Lower lobe of right lung (tissue), 2 donors: ENCODE measurements at regions not wholly inside any gene's neighbourhood (a gene's known extent, or its start where the extent isn't known, plus 50 kb on each side); places are given as distances from the start of the nearest gene placed in this dataset.
A peak's percentile ranks its signal among the peaks of the same experiment; 100 is the strongest.

Experiments used
- ATAC-seq, 2 donors: fragments of 200-7000 bp; cut with Tn5 transposase; one replicate each; pipeline ENCODE4 v1.9.1; 2020 to 2022; ENCODE audit warnings: mild to moderate bottlenecking in 2 of 2, moderate library complexity in 2 of 2
- DNase-seq: peaks from one replicate; pipeline ENCODE4 v3.0.0-alpha.2; 2020
- H3K27ac ChIP-seq: fragments of 200-600 bp; one replicate; pipeline ENCODE4 v1.8.0; 2022
- H3K27me3 ChIP-seq: fragments of 200-600 bp; one replicate; pipeline ENCODE4 v1.8.0; 2022; ENCODE audit warnings: low read depth
- H3K36me3 ChIP-seq: fragments of 200-600 bp; one replicate; pipeline ENCODE4 v1.8.0; 2022; ENCODE audit warnings: mild to moderate bottlenecking
- H3K4me1 ChIP-seq: fragments of 200-600 bp; one replicate; pipeline ENCODE4 v1.8.0; 2022
- H3K4me3 ChIP-seq: fragments of 200-600 bp; one replicate; pipeline ENCODE4 v1.8.0; 2022; ENCODE audit warnings: mild to moderate bottlenecking
- H3K9me3 ChIP-seq: fragments of 200-600 bp; one replicate; pipeline ENCODE4 v1.8.0; 2022
- intact Hi-C: fragments of 100-400 bp; cut with DNase I; formaldehyde crosslinking; loops from one replicate; pipeline ENCODE4 v1.11.0; 2022
- TF ChIP-seq, protein P1 (sequence below): fragments of 200-600 bp; IDR thresholded peaks from one replicate; pipeline ENCODE4 v1.8.0; 2022; ENCODE audit warnings: antibody characterized with exemption, mild to moderate bottlenecking
- donor health status: DM: no; HTN: yes; CAD: no; lungs with severe emphysema.

GRCh38 chr20:63145156-63145555 is 70.8 kb downstream of the YTHDF1 start:
- peaks cover 32% of the 10 kb centered on the region for H3K27me3 ChIP-seq
- H3K4me1 ChIP-seq, result no peaks in the 10 kb centered on the region
- H3K9me3 ChIP-seq, result no peaks in the 10 kb centered on the region
- no peak overlapping the region for H3K4me3 ChIP-seq
- no peaks in the 10 kb centered on the region for H3K36me3 ChIP-seq
- DNase-seq, result no peak
- no peak for ATAC-seq
- TF ChIP-seq, protein P1, sequence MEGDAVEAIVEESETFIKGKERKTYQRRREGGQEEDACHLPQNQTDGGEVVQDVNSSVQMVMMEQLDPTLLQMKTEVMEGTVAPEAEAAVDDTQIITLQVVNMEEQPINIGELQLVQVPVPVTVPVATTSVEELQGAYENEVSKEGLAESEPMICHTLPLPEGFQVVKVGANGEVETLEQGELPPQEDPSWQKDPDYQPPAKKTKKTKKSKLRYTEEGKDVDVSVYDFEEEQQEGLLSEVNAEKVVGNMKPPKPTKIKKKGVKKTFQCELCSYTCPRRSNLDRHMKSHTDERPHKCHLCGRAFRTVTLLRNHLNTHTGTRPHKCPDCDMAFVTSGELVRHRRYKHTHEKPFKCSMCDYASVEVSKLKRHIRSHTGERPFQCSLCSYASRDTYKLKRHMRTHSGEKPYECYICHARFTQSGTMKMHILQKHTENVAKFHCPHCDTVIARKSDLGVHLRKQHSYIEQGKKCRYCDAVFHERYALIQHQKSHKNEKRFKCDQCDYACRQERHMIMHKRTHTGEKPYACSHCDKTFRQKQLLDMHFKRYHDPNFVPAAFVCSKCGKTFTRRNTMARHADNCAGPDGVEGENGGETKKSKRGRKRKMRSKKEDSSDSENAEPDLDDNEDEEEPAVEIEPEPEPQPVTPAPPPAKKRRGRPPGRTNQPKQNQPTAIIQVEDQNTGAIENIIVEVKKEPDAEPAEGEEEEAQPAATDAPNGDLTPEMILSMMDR, result no peak
- intact Hi-C loops, result no loop called here
- H3K27ac ChIP-seq, result no peak overlapping the region

DNA sequence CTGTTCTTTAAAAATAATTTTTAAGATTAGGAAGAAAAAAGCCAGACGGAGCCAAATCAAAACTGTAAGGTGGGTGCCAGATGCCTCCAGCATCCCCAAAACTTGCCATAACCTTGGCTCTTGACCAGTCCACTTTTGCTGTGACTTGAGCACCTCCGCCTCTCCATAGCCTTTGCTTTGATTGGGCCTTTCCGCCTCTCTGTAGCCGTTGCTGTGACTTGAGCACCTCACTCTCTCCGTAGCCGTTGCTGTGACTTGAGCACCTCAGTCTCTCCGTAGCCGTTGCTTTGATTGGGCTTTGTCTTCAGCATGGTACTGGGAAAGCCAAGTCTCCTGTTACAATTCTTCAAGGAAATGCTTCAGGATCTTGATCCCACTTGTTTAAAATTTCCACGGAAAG is 73.0 kb downstream of the YTHDF1 start:
- intact Hi-C loops, result no loop called here
- ATAC-seq, result no peak
- H3K27me3 ChIP-seq, result peaks cover 22% of the 10 kb centered on the region
- H3K4me3 ChIP-seq, result no peak overlapping the region
- no peaks in the 10 kb centered on the region for H3K9me3 ChIP-seq
- H3K36me3 ChIP-seq, result no peaks in the 10 kb centered on the region
- no peaks in the 10 kb centered on the region for H3K4me1 ChIP-seq
- TF ChIP-seq, protein P1, result no peak
- no peak overlapping the region for H3K27ac ChIP-seq
- no peak for DNase-seq

DNA sequence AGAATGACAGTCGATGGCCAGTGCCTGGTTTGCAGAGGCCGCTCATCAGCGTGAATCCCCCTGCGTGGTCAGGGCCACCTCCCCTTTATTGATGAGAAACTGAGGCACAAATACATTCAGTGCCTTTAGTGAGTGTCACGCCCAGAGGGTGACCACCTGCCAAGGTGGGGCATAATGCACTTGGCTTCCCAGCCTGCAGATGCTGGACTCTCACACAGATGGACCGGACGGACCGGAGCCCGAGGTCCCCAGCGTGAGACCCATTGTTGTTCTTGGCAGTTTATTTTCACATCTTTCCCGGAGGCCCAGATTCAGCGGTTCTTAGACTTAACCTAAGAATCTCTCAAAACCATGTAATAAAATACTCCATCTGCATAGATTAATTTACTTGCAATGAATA is 74.4 kb downstream of the YTHDF1 start:
- no peak for DNase-seq
- no peak overlapping the region for H3K4me3 ChIP-seq
- no peaks in the 10 kb centered on the region for H3K4me1 ChIP-seq
- H3K9me3 ChIP-seq, result no peaks in the 10 kb centered on the region
- H3K27ac ChIP-seq, result no peak overlapping the region
- intact Hi-C loops, result no loop called here
- no peaks in the 10 kb centered on the region for H3K36me3 ChIP-seq
- ATAC-seq, result no peak
- TF ChIP-seq, protein P1, result no peak
- H3K27me3 ChIP-seq, result peaks cover 18% of the 10 kb centered on the region

DNA sequence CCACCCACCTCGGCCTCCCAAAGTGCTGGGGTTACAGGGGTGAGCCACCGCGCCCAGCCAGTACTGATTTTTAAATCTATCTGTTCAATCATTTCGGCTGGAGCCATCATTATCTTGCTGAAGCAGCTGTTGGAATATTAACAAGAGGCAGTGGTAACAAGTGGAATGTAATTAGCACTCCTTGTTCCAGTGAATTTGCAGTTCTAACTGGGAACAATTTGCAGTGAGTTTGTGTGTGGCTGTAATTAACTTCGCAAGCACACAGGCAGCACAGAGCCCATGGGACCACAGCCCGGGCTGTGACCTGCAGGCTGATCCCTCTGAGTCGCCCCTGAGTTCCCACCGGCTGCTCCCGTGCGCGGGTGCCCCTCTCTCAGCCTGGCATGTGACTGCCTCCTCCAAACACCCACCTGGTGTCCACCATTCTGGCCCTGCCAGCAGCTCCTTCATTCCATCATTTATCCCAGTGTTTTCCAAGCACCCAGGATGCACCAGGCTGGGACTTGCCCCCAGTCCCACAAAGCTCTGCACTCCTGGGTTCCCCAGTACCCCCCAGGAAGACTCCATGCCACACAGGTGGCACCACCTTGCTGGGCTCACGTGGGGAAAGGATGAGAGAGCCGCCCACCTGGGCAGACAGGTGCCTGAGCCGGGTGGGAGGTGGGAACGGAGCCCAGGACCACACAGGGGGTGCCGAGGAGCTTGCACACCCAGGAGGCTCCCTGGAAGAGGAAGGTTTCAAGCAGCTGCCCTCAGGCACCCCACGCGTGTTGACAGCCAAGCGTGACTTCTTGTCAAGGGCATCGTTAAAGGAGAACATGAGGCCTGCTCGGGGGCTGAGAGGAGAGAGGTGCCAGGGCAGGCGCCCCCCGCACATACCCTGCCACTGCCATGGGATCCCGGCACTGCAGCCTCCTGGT is 75.2 kb downstream of the YTHDF1 start:
- no peak for DNase-seq
- H3K27me3 ChIP-seq, result peaks cover 17% of the 10 kb centered on the region
- peak in 1 of 2 donors; percentile 19 for ATAC-seq
- no peaks in the 10 kb centered on the region for H3K36me3 ChIP-seq
- H3K4me3 ChIP-seq, result no peak overlapping the region
- no peaks in the 10 kb centered on the region for H3K9me3 ChIP-seq
- intact Hi-C loops, result no loop called here
- H3K4me1 ChIP-seq, result no peaks in the 10 kb centered on the region
- TF ChIP-seq, protein P1, result no peak
- no peak overlapping the region for H3K27ac ChIP-seq

DNA sequence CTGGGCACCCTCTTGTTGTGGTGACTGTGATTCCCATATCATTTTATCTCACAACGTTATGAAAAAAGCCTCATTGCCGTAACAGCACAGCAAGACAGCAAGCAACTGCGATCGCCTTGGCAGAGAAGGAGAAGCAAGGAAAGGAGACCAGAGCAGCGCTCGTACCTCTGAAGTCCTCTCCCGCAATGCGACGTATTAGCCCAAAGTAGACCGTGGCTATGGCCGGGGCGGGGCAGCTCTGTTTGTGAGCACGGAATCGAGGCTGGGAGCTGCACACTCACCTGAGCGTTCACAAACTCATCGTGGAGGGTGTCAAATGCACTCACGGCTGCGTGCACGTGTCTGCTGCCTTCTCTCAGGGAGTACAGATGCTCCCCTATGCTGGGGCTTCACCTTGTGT is 76.1 kb downstream of the YTHDF1 start:
- no peaks in the 10 kb centered on the region for H3K4me1 ChIP-seq
- intact Hi-C loops, result no loop called here
- H3K9me3 ChIP-seq, result no peaks in the 10 kb centered on the region
- H3K36me3 ChIP-seq, result no peaks in the 10 kb centered on the region
- H3K4me3 ChIP-seq, result no peak overlapping the region
- DNase-seq (no peak), ATAC-seq (no peak)
- H3K27ac ChIP-seq, result no peak overlapping the region
- TF ChIP-seq, protein P1, result no peak
- H3K27me3 ChIP-seq, result peaks cover 13% of the 10 kb centered on the region
